GM21526 (cell line): ENCODE measurements at regions not wholly inside any gene's neighbourhood (a gene's known extent, or its start where the extent isn't known, plus 50 kb on each side); places are given as distances from the start of the nearest gene placed in this dataset.
"Not testable (repeated sequence)": the region's sequence is repeated elsewhere in the genome, so short reads cannot be mapped to it uniquely, and the experiment has no call there.

ENCODE experiments used
- ATAC-seq: cut with Tn5 transposase; IDR thresholded peaks from one replicate; pipeline ENCODE4 v1.9.1; 2021; ENCODE audit warnings: moderate library complexity; ENCODE audit not compliant: unreplicated experiment, low FRiP score

- ATAC-seq = no peak
These were observed 177.6 kb downstream of the STK31 start for GRCh38 chr7:23887660-23888059.

GRCh38 chr7:23888958-23889357 lies 178.9 kb downstream of the STK31 start:
- no peak for ATAC-seq

GRCh38 chr7:23889566-23889965 lies 179.5 kb downstream of the STK31 start:
- no peak for ATAC-seq

- no peak for ATAC-seq
These were observed 182.0 kb downstream of the STK31 start for GRCh38 chr7:23892019-23892418.

DNA sequence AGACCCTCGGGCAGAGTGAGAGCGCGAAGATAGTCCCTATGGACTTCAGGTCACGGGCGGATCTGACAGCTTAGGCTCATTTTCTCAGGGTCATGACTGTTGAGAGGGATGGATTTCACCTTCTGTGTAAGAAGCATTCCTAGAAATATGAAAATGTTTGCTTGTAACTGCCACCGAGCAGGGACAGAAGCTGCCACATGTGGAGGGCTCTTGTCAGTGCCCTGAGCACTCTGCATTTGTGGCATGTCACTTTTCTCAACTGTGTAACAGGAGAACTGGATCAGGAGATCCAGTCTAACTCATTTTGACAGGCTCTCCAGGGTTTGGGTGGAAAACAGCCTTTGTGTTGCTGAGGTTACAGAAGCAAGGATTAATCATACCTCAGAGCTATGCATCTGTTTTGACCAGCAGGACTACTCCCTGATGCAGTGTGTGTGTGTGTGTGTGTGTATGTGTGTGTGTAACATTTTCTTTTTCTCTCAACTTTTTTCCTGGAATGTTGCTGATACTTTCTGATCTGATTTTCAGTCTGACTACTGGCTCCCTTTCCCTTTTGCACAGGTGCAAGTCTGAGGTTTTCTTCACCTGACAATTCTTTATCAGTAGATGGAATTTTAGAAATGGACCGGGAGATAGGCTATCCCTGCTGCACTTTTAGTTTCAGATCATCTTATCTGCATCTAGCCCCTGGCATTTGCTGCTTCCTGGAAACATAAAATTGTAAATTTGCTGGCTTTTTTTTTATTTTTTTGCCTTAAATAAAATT lies 183.3 kb downstream of the STK31 start:
- ATAC-seq = no peak

DNA sequence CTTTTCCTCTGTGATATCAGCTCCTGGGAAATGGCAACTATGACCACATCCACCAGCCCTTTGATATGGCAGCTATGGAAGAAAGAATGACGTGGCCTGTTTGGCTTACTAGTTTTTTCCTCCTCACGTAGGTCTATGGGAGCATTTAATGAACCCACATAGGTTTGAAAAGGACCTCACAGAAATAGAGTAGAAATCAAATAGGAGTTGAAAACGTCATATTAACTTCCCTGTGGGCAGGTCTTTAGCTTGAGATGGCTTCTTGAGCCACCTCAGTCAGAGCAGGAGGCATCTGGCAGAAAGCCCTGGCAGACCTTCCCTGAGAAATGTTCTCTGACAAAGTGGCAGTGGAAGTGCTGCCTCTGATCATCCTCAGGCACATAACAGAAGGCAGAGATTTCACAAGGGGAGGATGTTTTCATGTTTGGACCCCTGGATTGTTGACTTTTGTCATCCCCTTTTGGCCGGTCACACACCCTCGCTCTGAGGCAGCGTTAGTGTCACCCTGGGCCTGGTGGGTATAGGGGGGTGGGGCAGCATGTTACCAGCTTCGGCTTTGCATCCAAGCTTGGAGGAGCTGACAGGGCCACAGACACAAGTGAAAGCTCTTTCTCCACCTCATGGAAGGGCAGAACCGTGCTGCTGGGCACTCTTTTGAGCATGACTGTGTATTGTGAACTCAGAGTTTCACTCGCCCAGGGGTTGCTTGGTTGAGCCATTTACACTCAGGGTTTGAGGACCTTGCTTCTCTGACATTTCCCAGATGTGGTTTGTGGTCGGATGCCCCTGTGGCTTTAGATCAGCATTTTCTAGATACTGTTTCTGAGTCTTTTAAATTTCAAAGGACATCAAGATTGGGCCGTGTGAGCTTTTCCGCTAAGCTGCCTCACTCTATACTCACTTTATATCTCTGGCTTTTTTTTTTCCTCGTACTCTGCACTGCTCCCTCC lies 184.2 kb downstream of the STK31 start:
- no peak for ATAC-seq

DNA sequence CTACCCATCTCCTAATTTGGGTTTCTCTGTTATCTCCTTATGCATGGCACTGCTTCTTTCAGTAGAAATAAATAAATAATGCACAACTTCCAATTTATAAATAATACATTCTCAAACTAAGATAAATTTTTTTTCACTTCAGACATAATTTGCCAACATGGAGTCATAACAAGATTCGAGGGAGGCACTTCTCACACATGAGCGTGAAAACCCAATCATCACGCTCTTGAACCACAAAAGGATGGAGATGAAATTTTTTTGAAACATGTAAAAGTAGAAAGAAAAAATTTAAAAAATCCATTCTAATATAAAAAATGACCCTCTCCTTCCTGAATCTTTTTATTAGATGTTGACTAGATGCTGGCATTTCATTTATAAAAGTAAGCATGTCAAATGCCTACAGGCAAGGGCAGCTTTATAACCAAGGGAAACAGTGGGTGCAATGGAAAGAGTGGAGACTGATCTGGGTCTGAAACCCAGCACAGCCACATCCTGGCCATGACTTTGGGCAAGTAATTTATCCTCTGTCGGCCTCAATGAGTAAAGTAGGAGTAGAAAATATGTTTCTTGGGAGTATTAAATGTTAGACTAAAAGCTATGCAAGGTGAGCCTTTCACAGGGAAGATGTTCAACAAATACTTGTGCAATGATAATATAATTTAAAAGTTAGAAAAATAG lies 185.0 kb downstream of the STK31 start:
- ATAC-seq = no peak

DNA sequence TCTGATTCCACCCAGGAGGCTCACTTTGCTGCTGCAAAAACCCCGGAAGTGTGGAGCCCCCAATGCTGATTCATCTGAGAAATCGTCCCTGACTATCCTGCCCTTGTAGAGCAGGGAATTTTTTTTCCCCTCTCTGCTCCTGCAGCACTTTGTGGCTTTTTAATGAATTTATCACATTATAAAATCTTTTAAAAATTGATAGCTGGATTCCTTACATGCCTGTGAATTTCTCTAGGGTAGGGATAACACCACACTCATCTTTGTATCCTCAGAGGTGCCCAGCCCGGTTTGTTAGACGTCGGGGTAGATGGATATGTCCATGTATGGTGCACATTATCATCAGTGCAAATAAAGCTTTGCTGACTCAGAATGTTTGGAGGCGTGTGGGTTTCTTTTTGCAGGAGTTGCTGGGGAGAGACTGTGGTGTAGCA lies 185.7 kb downstream of the STK31 start:
- no peak for ATAC-seq

- no peak for ATAC-seq
These were observed 188.6 kb downstream of the STK31 start for GRCh38 chr7:23898619-23899018.

GRCh38 chr7:23904901-23905300 lies 194.9 kb downstream of the STK31 start:
- not testable (repeated sequence) for ATAC-seq

DNA sequence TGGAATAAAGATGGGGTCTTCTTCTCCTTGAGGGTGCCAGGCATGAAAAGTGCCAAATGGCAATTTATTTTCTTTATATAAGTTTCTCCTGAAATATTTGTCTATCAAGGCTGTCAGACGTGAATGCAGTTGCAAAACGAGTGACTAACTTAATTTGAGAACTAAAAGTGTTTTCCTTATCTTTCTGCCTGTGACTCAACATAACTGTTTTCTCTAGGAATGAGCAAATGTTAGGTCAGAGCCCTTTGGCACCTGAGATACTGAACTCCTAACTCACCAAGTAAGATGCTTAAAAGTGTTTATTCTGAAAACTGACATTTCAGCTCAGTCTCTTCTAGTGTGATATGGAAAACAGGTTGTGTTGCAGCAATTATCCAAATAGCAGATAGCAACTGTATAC lies 197.0 kb downstream of the STK31 start:
- no peak for ATAC-seq

DNA sequence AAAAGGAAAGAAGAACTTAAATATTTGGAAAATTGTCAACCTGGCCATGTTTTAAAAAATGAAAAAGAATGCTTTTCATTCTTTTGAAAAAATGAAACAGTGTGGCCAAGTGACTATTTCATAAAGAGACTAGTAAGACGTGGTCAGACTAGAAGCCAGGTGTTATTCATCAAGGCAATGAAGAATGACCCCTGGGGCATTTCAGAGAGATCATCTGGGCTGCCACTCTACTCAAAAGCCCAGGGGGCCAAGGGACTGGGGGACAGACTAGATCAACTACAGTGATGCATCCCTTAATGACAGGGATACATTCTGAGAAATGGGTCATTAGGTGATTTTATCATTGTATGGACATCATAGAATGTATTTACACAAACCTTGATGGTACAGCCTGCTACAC lies 199.4 kb downstream of the STK31 start:
- ATAC-seq = no peak

GRCh38 chr7:23912065-23912464 lies 202.0 kb downstream of the STK31 start:
- ATAC-seq = no peak

DNA sequence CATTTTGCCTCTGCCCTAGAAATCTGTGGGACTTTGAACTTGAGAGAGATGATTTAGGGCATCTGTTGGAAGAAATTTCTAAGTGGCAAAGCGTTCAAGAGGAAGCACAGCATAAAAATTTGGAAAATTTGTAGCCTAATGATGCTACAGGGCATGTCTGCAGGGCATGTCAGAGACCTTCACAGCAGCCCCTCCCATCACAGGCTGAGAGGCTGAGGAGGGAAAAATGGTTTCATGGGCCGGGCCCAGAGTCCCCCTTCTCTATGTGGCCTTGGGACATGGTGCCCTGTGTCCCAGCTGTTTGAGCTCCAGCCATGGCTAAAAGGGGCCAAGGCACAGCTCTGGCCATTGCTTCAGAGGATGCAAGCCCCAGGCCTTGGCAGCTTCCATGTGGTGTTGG lies 203.0 kb downstream of the STK31 start:
- ATAC-seq = no peak

DNA sequence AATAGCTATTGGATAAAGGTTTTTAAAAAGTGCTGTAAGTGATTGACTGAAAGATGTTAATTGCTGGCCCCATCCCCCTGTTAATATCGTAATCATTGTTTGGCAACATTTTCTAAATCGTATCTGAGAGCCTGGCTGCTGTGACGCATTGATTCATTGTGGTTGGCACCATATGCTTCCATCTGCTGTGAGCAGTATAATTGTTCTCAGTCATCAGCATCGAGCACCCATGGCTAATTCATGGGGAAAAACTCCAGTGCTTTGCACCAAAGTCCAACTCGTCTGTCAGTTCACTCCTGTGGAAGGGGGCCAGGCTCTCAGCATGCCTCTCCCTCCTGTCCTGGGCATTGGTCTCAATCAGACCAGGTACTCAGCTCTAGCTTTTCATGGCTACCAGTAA lies 205.2 kb downstream of the STK31 start:
- ATAC-seq = no peak

DNA sequence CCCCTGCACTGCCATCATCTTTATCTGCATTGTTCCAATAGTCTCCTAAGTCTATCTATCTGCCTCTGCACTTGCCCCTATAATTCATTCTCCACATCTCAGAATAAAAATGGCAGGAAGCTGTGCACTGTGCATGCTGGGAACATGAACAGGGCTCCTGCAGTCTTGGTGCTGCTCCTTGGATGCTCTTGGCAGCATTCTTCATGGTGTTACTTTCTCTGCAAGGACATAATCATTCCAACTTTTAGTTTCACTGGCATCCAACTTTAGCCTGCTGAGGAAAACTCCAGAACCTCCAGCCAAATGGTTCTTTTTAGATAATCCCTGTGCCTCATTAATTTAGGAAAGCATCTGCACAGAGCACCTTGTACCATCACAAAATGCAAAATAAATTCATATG lies 208.3 kb downstream of the STK31 start:
- ATAC-seq = no peak

DNA sequence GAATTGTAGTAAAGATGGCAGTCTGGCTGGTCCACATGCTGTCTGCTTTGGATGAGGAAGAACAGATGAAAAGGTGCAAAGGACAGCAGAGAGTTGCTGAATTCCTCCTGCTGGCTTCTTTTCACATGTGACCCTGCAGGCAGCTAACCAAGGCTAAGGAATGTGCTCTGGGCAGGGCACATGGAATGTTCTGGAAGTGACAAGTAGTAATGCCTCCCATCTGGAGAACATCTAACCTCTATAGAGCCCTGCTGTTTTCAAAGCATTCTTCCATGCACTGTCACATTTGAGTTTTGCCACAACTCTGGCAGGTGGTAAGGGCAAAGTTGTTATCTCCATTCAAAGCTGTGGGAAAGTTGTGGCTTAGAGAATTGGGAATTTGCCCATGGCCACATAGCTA lies 208.8 kb downstream of the STK31 start:
- ATAC-seq = no peak

- no peak for ATAC-seq
These were observed 215.1 kb downstream of the STK31 start for GRCh38 chr7:23925088-23925487.

- no peak for ATAC-seq
These were observed 217.8 kb downstream of the STK31 start for GRCh38 chr7:23927709-23928417.

DNA sequence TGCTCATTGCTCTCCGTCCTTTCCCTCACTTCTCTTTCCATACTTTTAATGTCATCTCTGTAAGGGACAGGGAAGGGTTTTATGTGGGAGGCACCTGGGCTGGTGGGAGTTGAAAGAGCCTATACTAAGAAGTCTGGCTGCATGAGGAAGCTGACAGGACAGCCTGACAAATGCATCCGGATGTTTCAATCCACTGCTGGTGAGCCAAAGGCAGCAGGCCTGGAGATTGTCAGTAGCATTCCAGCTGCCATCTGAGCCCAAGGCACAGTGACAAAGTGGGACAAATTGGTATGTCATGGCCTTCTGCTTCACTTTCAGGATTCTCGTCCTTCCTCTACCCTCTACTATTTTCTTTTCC lies 218.4 kb downstream of the STK31 start:
- ATAC-seq = no peak

- no peak for ATAC-seq
These were observed 220.3 kb downstream of the STK31 start for GRCh38 chr7:23930312-23930711.
